ENCODE measurements at regions not wholly inside any gene's neighbourhood (a gene's known extent, or its start where the extent isn't known, plus 50 kb on each side); places are given as distances from the start of the nearest gene placed in this dataset.

- TF ChIP-seq EZH2 (IDR thresholded peaks at IDR 0.05; ENCODE audit: low read length, missing control alignments) (peak; percentile 2), CTCF (conservative IDR thresholded peaks at IDR 0.05 in 1 of 2, IDR thresholded peaks at IDR 0.05 in 1 of 2; ENCODE audit: low read depth in 1 of 2, low read length in 2 of 2) (no peak)
Measured at GRCh38 chr15:70347321-70348225, 249.9 kb upstream of the TLE3 start.
